Dermis microvascular lymphatic vessel endothelial cell (primary cell): ENCODE measurements at regions not wholly inside any gene's neighbourhood (a gene's known extent, or its start where the extent isn't known, plus 50 kb on each side); places are given as distances from the start of the nearest gene placed in this dataset.

Experiments
- DNase-seq, 2 donors: peaks; one replicate each; pipeline versions ENCODE4 v3.0.0 to v3.0.0-alpha.2; 2010; ENCODE audit warnings: low read depth in 2 of 2

DNA sequence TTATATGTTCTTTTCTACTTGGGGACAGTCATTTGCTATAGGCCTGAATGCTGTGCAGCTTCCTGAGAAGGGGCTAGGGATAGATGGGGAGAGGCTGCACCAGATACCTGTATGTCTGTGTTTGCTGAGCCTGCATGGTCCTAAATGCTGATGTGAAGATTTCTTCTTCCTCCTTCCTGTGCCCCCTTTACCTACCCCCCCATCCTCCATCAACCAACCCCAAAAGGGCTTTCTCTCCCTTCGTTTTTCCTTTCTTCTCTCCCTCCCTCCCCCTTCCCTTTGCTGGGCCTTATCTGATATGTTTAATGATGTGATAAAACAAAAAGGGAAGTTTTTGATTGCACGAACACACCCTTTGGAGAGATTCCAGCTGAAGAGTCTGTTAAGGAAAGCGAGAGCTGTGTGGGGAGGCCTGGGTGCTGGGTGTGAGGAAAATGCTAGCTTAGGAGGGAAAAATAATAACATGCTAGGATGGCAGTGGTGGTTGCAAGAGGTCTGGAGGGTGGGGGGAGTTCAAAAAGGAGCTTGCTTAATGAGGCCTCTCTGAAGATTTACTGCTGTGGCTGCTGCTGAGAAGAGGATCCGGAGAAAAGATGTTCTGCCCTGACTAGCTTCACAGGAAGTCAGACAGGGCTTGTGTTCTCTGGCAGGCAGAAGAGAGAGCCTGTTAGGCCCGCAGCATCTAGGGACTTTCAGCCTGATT, 101.8 kb downstream of the SAMD9 start:
- peak in 1 of 2 donors; percentile 56 for DNase-seq

DNA sequence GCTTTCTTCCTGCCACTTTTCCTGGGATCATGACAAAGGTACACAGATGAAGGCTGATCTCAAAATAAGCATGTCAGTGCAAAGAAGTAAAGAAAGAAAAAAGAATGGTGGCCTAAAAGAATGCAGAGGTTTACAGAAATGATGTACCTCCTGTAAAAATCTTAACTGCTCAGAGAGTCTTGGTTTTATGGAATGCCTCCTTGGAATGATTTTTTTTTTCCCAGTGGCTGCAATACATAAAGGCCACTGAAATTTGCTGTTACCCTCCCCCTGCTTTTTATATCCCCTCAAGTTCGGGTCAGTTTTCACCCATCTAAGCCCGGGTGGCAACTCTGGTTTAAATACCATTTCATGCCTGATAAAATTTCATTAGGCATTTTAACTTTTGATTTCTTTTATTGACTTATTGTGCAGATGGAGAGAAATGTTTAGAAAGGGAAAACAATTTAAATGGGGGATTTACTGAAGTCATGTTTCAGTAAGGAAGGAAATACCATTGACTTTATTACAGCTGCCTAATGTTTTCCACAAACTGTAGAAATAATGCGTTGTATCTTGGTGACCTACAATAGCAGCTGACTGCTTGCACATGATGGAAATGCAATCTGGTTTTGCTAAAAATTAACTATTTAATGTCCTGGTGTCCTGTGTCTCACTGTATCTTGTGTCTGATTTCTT, 102.5 kb downstream of the SAMD9 start:
- peak; percentile 89 to 92 for DNase-seq

DNA sequence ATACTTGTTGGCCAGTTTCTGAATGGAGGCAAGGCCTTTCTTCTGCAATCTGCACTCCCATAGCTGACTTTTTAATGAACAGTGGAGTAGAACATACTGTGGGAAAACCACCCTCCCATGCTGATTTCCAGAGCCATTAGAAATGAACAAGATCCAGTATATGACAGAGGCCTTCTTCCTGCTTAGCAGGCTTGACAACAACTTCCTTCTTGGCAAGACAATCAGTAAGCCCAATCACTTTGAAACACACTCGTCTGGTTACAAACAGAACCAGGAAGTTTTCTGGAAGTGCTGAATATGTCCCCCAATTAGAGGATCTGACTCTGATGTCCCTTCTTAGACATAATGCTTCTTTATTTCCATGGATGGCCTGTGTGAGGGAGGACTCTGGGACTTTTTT, 103.4 kb downstream of the SAMD9 start:
- peak in 1 of 2 donors; percentile 67 for DNase-seq

DNA sequence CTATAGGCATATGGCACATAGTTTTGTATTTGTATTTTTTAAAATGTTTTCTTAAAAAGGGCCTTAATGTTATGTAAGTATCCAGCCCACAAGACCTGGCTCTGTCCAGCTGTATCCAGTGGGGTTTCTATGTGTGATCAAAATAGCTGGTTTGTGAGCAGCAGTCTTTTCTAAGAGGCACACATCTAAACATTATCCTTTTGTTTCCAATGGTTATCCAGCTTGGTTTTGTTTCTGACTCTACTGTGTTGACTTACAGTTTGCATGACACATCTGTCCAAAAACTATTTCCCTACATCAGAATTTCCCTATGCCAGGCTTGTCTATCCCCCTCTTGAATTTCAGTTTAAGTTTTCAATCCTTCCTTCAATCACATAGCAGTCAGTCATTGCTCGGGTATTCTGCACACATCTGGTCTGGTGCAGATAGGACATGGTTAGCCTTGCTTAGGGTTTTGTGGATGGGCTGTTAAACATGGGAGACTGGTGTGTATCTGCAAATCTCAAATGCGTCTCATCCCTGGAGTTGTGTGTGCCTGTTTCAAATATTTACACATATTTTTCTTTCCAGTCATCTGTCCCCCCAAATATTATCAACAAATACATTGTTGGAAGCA, 104.2 kb downstream of the SAMD9 start:
- DNase-seq = no peak

DNA sequence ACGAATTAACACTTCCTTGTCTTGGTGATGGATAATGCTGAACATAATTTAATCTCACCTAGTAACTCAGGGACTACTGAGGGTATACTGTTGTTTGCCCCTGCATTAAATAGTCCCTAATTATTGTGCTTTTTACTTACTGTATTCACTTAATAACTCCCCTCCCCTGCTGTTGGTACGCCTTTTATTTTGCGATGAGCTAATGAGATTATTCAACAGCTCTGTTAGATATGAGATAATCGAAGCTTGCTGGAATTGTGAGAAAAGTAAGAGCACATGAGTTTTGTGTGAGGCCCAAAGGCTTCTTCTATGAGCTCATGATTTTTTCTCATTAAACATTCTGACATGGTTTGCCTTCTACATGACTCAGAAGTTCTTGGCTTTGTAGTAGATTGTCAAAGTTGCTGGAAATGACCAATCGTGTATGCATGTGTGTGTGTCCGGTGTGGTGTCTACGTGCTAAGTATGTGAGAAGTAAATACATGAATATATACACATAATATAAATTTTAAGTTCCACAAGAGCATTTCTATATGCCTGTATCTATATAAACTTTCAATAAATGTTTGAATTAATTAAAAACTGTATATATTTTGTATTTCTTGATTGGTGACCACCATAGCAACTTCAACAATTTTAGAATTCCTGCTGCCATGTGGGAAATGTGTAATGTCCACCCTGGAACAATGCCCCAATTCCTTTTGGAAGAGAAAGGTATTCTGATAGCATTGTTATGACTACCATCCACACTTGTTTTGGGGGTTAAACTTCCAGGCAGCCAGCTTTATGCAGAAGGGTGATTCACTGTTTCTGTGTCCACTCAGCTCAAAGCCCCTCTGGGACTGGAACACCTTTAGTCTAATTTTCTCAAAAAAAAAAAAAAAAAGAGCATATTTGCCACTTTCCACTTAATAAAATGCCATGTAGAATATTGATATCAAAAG, 106.2 kb downstream of the SAMD9 start:
- peak; percentile 94 to 95 for DNase-seq

DNA sequence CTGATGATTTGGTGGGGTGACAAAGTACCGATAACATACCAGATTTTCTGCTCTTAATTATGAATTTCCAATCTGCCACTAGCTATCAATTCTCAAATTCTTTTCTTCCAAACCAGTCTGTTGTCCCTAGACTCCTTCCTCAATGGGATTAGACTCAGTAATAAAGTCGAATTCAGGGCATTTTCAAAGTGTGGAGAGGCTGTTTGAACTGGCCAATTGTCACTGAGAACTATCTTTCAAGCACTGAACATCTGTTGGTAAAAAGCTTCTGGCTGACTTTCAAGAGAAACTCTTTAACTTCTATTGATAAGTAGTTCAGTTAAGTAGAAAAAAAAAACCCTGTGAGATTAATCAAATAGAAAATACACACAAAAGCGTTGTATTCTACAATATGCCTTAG, 108.9 kb downstream of the SAMD9 start:
- DNase-seq = no peak

GRCh38 chr7:93006480-93007095, 111.2 kb downstream of the SAMD9 start:
- DNase-seq = no peak

- no peak for DNase-seq
Measured at GRCh38 chr7:93004906-93005305, 112.9 kb downstream of the SAMD9 start.

GRCh38 chr7:92997719-92998118, 120.1 kb downstream of the SAMD9 start:
- no peak for DNase-seq

GRCh38 chr7:92997152-92997551, 120.6 kb downstream of the SAMD9 start:
- DNase-seq = no peak

DNA sequence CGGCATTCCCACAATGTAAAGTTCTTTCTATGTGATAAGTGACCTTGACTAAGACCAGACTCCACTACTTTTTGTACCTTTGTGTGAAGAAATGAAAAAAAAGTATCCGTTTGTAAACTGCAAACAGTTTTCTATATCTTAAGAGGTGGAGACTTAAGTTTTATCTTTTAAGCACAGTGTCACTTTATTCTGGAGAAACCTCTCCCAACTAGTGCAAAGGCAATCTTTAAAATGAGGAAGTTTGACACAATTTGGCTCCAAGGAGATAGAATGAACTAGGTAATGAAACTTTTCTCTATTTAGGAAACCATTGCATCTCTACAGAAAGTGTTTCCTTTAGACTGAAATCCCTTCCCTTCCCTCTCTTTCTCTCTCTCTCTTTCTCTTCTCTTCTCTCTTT, 122.9 kb downstream of the SAMD9 start:
- DNase-seq = no peak

GRCh38 chr7:92992932-92993331, 124.8 kb downstream of the SAMD9 start:
- no peak for DNase-seq

DNA sequence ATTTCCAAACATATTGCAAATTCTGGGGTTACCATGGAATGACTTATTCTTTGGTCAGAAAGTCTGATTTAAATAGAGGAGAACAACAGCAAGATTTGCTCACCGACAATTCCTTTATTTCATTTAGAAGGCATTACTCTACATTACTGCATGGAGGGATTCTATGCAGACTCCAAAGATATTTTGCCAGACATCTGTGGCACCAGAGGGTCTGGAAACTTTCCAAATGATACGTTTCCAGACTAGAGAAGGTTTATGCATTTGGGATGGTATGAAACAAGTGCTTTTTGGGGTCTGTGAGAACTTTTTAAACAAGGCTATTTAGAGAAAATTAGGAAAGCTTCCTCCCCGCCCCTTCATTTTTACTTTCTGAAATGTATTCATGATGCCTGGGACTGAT, 125.3 kb downstream of the SAMD9 start:
- DNase-seq = no peak

DNA sequence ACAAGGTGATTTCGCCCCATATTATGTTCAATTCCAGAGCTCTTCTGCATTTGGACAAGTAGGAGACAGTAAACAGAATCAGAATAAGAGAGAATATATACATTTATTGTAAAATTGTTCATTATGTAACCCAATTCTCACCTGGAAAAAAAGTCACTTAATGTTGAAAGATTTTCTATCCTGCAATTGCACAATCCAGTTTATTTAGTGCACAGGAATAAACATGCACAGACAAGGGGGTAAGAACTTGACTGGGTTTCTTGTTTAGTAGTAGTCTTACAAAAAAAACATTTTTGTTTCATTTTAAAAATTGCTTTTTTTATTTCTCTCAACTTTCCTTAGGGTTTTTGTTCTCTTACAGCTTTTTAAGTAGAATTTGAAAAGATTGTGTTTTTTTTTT, 126.6 kb downstream of the SAMD9 start:
- DNase-seq = no peak

DNA sequence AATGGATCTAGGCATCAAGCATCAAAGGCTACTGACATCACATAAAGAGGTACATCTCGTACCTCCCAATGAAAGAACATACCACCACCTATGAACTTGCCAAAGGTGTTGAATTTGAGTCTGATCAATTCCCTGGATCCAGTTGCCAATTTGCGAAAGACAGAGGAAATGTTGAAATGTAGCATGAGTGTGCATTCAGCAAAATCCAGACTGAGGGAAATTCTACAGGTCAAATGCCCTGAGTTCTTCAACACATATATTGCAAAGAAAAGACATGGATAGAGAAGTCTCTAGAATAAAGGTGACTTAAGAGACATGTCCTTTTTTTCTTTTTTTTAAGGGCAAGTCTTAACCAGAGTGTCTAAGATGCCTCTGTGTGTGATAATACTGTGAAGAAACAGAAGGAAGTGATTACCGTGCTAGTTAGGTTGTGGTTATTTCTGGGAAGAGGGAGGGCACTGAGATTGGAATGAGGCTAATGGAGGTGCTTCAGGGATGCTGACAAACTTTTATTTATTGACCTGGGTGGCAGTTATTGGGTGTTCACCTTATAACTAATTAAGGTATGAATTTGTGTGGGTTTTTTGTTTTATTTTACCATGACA, 128.7 kb downstream of the SAMD9 start:
- no peak for DNase-seq

DNA sequence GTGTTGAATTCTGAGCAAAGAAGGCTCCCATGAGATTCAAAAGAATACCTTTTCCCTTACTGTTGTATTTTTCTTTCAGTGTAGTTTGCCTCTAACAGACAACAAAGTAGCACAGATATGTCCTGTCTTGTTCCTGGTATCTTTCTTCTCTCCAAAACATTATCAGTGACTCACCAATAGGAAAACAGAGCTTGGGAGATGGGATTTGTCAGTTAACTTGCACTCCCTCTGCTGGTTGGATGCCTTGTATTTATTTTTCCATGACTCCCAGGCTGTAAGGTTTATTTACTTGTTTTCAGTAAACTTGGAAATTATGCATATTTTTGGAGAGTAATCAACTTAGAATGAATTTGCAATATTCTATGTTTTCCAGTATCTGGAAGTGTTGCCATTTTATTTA, 129.7 kb downstream of the SAMD9 start:
- DNase-seq = peak; percentile 17 to 67

- no peak for DNase-seq
Measured at GRCh38 chr7:92987538-92987937, 130.2 kb downstream of the SAMD9 start.

DNA sequence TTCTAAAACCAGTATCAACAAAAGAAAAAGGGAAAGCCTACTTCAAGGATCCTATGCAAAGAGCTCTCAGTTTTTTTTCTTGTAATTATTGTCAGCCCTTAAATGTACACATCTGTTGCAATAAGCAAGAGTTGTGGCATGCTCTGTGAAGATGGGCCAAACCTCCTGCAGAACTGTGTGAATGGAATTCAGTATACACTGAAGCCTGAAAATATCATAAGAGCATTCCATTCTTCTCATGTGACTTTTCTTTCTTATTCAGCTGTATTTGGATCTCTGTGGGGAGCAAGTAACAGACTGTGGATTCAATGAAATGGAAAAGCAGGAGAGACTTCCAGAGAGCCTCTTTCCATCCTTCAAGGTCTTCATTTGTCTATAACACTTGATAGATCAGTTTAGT, 130.7 kb downstream of the SAMD9 start:
- no peak for DNase-seq

DNA sequence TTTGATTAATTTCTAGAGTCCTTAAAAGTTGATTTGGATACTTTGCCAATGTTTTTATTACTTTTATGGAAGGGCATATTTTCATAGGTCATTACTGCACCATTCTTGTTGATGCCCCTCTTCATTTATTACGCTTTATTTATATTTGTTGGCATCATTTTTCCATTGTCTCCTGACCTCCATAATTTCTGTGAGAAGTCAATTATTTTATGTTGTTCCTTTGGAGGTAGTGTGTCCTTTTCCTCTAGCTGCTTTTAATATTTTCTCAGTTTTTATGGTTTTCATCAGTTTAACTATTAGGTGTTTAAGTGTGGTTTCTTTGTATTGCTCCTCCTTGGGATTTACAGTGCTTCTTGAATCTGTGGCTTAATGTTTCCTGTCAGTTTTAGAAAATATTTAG, 134.9 kb downstream of the SAMD9 start:
- DNase-seq = no peak

DNA sequence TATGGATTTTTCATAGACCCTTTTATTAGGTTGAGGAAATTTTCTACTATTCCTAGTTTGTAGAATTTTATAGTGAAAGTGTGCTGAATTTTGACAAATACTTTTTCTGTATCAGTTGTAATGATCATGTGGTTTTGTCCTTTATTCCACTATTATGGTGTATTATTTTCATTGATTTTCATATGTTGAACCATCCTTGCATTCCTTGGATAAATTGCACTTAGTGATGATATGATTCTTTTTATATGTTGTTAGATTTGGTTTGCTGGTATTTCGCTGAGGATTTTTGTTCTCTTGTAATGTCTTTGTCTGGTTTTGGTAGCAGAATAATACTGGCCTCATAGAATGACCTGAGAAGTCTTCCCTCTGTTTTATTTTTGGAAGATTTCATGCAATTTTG, 140.6 kb upstream of the CDK6 start:
- no peak for DNase-seq

GRCh38 chr7:92973974-92974373, 137.6 kb upstream of the CDK6 start:
- no peak for DNase-seq
